ENCODE measurements at regions not wholly inside any gene's neighbourhood (a gene's known extent, or its start where the extent isn't known, plus 50 kb on each side); places are given as distances from the start of the nearest gene placed in this dataset.

GRCh38 chr5:125190232-125191087 lies 444.0 kb upstream of the ZNF608 start:
- no peak for DNase-seq

DNA sequence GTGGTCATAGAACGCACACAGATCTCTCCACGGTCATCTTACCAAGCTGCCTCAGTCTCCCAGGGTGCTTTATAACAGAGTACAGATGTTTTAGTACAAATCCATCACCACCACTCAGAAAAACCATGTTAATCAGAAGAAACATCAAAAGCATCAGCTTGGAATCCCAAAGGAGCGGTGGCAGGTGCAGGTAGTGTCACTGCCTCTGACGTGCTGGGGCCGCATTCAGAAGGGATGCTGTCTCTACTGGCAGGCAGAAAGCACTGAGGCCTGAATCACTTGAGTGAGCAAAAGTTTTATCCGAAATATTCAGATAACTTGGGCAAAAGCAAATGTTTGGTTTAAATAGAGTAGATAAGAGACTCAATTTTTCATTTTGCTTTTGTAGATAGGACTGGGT lies 448.4 kb upstream of the ZNF608 start:
- DNase-seq, result no peak

DNA sequence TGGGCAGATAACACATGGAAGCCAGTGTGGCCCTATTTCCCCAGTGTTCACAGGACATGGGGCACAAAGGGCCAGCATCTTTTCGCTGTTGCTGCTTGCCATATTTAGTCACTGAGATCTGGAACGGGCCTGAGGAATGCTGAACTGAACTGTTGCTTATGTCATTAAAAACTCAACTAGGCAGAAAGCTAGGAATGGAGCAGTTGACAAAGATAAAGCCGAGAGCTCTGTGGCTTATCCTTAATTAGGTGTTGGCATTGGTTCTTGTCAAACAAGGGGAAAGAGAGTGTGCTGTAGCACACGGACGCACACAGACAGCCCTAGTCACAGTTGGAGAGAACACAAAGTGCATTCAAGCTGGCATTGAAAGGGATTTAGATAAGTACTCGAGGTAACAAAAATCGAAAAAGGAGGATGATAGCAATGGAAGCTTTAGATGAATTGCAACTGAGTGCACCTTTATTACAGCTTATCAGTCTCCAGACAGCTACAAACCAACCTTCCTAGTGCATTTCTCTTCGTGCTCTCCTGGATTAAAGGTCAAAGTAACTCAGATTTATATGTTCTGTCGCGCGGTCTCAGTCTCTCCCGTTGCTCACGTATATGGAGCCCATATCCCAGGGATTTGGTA lies 450.2 kb upstream of the ZNF608 start:
- DNase-seq, result no peak

GRCh38 chr5:125197321-125197720 lies 450.9 kb upstream of the ZNF608 start:
- DNase-seq, result no peak

DNA sequence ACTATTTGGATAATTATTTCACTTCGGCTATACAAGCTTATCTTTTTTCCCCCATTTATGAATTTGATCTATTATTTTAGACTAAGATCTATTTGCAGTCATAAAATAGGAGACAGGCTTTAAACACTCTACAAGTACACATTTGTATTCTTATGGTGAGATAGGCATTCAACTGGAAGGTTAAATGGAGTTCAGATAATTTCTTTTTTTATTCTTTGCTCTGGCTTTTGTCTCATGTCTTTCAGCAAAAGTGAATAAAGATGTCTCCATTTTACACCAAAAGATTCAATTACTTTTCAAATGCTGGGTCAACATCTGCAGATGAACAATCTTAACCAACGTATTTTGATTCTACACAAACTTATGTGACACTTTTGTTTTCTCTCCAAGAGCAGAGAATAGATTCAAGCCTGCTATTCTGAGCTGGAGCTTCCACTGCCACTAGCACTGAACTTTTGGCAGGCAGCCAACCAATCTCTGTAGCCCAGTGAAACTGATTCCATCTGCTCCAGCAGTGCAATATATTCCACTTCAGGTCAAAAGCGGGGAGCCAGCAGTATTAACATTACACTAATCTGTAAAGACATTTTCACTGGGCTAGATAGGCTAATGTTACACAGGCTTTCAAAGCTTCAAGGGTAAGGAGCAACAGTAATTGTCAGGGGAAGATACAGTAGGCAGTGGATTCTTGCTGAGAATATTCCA lies 452.0 kb upstream of the ZNF608 start:
- peak in 1 of 2 experiments; percentile 24 for DNase-seq

GRCh38 chr5:125199373-125199772 lies 452.9 kb upstream of the ZNF608 start:
- DNase-seq, result no peak

DNA sequence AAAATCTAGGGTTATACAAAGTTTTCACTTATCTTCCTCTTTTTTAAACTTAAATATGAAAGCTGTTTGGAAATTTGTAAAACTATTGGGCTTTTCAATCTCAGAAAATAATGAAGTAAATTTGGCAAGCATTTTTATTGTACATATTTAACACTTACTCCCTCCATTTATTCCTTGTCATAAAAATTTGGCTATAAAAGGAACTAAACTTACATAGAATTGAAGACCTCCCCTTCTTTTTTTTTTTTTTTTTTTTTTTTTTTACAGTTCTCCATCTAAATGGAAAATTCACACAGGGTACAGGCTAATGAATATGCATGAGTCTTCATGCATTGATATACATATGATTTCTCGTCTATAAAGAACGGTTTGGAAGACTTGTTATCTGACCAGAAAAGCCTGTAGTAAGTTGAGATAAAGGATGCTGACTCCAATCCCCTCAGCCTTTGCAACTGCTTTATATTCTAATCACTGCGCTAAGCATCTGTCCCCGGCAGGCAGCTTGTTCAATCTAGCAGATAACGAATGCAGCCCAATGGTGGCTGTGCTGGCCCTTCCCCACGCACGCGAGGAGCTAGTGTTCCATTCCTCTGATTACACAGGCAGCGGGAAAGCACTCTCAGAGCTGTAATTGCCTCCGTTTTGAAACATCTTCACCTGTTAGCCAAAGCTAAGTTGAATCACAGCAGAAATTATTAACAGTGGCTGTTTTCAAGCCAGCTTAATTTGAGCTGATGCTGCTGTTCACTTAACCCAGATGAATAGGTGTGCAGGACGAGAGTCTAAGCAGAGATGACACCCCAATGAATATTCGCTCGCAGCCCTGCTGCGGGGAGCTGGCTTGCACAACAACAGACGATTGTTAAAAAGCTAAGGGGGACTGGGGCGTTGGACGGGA lies 453.8 kb upstream of the ZNF608 start:
- no peak for DNase-seq

DNA sequence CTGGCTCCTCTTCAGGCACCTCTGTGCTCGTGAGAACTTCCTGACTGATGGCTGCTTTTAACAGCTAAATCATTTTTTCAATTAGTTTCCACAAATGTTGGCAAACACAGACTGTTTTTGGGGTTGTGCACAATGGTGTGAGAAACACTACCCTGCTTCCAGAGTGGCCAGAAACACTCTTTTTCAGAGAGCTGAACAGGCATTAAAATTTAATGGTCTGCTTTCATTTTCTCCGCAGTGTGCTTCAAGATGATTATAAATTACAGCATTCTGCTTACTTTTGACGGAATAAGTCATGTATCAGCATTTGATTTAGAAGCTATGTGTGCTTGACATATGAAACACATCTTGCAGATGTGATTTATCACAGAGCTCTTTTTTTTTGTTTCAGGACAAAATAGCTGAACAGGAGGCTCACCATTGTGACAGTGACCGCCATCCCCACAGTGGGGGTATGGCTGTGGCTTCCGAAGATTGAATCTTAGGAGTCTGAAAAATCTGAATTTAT lies 454.5 kb upstream of the ZNF608 start:
- no peak for DNase-seq

DNA sequence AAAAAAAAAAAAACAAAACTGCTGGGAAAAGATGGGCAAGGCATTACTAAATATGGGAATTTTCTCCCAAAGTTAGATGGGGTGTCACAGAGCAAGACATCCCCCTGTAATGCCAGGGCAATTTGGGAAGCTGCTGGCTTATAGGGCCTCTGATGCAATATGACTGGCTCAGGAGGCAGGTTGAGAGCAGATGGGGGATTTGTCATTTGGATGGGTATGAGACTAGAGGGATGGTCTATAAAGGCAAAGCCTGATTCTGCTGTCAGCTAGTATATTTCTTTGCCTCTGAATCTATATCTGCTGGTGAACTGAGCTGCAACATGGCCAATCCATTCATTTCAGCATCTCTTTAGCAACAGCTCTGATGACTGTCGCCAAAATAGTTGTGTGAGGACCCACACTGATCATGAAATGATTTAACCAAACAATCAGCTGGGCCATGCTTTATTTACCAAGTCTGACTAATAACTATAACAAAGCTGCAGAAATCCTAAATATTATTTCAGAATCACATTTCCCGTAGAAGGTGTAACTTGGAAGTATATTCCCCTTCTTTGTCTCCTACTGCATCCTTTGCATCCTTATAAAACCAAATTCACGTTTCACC lies 455.1 kb upstream of the ZNF608 start:
- no peak for DNase-seq

DNA sequence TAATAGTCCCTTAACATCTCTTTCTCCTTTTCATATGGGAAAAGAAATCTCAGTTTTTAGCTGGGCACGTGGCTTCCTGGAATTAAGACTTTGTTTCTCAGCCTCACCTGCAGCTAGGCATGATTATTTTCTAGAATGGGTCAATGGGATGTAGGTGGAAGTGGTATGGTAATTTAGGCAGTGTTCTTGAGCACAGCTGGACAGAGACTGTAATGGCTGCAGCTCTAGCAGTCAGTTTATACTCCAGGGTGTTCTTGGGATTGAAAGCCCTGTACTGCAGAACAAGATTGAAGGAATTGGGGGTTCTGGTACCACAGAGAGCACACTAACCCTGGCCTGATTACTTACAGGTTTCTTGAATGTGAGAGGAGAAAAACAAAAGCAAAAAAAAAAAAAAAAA lies 455.9 kb upstream of the ZNF608 start:
- no peak for DNase-seq

- no peak for DNase-seq
Observed at GRCh38 chr5:125202871-125203438, 456.5 kb upstream of the ZNF608 start.

- DNase-seq, result no peak
Observed at GRCh38 chr5:125203912-125204311, 457.5 kb upstream of the ZNF608 start.

DNA sequence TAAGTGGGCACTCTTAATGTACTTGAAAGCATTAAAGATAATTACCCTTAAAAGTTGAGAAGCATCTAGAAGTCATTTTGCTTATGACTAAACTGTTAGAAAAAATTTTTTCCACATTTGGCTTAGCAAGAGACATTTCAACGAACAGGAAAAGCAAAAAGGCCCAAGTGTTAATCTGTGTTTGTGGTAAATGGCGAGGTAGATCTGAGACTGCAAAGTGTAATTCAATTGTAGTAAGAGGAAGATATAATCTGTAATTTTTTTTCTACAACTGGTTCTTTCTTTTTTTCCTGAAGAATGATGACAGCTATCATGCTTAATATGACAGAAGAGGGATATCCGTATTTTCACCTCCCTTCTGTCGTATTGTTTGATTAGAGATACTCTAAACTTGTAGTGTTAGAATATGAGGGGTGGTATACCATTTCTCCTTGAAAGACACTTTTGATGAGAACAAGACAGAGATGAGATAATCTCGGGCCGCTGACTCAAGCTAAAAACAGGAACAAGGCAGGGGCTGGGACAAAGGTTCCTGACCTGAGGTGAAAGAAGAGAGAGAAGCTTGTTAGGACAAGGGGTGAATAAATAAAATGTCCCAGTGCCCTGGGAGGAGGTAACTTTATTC lies 459.3 kb upstream of the ZNF608 start:
- DNase-seq, result no peak

- no peak for DNase-seq
Observed at GRCh38 chr5:125207856-125208255, 461.4 kb upstream of the ZNF608 start.

- DNase-seq, result no peak
Observed at GRCh38 chr5:125209650-125210049, 463.2 kb upstream of the ZNF608 start.

DNA sequence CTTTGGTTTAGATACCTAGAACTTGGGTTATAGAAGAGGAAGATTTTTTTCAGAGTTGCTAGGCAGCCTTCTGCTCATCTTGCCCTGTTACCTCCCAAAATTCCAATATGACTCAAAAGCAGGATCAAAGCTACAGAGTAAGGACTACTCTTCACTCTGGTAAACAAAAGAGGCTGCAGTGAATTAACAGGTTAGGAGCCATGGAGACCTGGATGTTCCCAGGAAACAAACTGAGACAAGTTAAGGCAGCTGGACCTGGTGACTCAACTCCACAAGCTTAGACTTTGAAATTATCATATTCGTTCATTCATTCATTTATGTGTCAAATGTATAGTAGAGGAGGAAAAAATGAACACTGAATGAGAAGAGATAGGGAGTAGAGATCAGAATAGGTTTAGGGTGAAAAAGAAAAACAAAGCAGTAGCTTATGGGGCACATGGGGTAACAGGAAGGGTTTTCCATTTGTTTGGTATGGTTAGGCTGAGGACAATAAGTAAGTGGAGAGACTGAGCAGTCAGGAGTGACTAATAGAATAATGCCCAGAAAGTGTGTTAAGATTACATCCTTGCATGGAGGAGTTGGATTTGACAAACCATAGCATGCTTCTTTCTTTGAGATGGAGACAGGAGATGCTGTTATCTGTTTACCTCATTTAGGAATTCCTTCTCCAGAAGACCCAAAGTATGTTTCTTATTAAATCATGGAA lies 464.0 kb upstream of the ZNF608 start:
- no peak for DNase-seq

GRCh38 chr5:125214080-125214479 lies 467.6 kb upstream of the ZNF608 start:
- no peak for DNase-seq

- DNase-seq, result no peak
Observed at GRCh38 chr5:125215593-125215992, 469.2 kb upstream of the ZNF608 start.

- DNase-seq, result no peak
Observed at GRCh38 chr5:125219710-125220109, 473.3 kb upstream of the ZNF608 start.

GRCh38 chr5:125220284-125220683 lies 473.8 kb upstream of the ZNF608 start:
- no peak for DNase-seq

Data from NCI-H1930 (cell line).